CD4-positive, alpha-beta T cell treated with Interferon gamma for 1 hour (primary cell): ENCODE measurements at regions not wholly inside any gene's neighbourhood (a gene's known extent, or its start where the extent isn't known, plus 50 kb on each side); places are given as distances from the start of the nearest gene placed in this dataset.
A peak's percentile ranks its signal among the peaks of the same experiment; 100 is the strongest.
"Not testable (repeated sequence)": the region's sequence is repeated elsewhere in the genome, so short reads cannot be mapped to it uniquely, and the experiment has no call there.

Source experiments
- DNase-seq: peaks from one replicate; pipeline ENCODE4 v3.0.0-alpha.2; 2020

GRCh38 chr3:18725668-18726407, 300.7 kb upstream of the SATB1 start:
- peak; percentile 13 for DNase-seq

DNA sequence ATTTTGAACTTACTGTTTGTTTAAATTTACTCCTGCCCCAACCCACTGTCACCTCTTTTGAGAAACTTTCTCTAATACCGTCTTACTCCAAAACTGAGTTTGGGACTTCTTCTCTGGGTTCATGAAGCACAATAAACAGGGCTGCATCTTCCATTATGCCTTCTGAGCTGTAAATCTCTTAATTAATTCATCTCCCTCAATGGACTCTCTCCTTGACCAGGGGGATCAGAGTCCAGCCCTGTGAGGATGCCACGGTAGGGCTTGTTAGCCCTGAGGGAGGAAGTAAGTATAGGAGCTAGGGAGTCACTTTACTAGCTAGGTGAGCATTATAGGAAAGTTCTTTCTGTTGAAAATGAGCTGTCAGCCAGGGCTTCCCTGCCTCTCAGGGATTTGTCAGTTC, 299.3 kb upstream of the SATB1 start:
- no peak for DNase-seq

DNA sequence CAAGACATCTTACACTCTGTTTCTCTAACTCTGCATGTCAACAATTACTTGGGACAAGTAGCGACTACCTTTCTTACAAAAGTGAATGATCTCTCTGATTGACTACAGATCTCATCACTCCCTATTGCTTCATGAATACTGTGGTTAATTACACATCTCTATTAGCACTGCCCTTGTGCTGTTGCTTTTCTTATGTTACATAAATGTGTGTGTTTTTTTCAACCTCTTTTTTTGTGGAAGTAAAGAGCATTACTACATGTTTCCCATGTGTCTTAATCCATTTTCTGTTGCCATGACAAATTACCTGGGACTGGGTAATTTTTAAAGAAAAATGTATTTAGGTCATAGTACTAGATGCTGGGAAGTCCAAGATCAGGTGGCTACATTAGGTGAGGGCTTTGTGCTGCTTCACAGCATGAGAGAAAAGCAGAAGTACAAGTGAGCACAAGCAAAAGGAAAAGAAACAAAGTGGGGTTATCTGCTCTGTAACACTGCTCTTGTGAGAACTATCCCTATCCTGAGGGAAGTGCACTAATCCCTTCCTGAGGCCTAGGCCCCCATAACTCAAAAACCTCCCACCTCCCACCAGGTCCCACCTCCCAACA, 298.2 kb upstream of the SATB1 start:
- no peak for DNase-seq

DNA sequence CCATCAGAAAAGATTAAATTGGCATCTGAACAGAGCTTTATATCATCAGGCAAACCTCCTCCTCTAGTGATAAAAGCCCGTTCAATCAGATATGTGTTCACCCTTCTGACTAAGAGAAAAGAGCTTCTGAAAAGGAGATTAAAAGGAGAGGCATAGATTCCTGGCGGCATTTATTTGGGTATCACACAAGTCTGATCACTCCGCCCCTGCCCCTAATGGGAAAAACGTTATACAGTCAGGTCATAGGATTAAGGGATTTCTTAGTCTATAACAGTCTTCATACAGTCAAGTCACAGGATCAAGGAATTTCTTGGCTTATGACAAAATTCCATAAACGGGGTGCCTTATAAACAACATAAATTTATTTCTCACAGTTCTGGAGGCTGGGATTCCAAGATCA, 295.4 kb upstream of the SATB1 start:
- no peak for DNase-seq

GRCh38 chr3:18717598-18717997, 292.5 kb upstream of the SATB1 start:
- DNase-seq: no peak

- no peak for DNase-seq
These were observed 291.7 kb upstream of the SATB1 start for GRCh38 chr3:18716821-18717220.

DNA sequence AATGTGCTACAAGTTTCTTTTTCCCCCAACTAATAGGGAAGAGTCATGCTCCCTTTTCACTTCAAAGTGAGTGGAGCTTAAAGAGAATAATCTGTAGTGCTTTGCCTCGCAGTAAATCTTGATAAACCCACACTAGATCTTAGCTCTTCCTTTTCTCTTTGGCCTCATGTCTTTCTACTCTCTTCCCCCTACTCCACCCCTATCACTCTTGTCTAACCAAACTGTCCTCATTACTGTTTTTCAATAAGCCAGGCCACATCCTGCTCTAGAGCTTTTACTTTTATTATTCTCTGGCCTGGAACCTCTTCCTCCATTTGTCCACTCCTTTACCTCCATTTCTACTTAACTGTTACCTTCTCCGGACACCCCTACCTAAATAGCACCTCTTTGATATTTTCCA, 291.0 kb upstream of the SATB1 start:
- DNase-seq: no peak

GRCh38 chr3:18715208-18715607, 290.1 kb upstream of the SATB1 start:
- DNase-seq: no peak

- no peak for DNase-seq
These were observed 288.4 kb upstream of the SATB1 start for GRCh38 chr3:18713577-18713951.

DNA sequence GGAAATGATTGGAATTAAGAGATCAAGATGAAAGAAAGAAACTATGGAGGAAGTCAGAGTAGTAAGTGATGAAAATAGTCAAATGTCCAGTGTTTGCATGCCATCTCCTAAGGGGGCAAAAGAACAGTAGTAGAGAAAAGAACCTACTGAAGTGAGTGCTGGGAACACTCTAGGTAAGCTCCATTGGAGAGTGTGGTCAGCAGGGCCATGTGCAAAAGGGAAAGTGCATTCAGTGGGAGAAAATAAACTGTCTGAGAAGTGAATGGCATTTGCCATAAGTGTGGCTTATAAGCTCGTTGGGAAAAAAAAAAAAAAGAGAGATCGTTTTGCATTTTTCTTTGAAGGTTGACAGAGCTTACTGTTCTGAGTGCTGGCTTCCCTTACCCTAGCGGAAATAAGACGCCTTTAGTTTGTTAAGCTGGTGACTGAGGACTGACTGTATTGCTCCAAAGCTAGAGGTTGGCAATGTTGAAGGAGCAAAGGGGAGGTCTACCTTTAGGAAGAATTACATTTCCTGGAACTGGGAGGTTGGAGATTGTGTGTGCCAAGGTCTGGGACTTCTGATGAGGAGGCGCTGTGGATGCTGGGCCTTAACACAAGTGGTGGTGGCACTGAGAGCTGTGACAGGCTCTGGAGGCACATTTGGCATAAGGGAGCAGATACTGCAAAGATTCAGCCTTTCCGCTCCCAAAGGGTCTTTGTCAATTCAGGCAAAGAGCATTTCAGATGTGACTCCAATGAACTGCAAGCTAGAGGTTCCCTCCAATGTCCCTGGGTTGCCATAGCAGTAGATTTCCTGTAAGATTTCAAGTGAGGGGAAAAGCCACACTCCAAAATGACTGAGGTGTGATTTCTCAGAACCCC, 287.8 kb upstream of the SATB1 start:
- no peak for DNase-seq

DNA sequence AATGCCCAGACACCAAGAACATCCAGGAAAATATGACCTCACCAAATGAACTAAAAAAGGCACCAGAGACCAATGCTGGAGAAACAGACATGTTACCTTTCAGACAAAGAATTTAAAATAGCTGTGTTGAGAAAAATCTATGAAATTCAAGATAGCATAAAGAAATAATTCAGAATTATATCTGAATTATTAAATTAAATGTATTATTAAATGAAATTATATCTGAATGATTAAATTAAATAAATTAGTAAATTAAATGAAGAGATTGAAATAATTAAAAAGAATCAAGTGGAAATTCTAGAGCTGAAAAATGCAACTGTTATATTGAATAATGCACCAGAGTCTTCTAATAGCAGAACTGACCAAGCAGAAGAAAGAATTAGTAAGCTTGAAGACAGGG, 279.2 kb upstream of the SATB1 start:
- DNase-seq: no peak

GRCh38 chr3:18703798-18704197, 278.7 kb upstream of the SATB1 start:
- DNase-seq: no peak

DNA sequence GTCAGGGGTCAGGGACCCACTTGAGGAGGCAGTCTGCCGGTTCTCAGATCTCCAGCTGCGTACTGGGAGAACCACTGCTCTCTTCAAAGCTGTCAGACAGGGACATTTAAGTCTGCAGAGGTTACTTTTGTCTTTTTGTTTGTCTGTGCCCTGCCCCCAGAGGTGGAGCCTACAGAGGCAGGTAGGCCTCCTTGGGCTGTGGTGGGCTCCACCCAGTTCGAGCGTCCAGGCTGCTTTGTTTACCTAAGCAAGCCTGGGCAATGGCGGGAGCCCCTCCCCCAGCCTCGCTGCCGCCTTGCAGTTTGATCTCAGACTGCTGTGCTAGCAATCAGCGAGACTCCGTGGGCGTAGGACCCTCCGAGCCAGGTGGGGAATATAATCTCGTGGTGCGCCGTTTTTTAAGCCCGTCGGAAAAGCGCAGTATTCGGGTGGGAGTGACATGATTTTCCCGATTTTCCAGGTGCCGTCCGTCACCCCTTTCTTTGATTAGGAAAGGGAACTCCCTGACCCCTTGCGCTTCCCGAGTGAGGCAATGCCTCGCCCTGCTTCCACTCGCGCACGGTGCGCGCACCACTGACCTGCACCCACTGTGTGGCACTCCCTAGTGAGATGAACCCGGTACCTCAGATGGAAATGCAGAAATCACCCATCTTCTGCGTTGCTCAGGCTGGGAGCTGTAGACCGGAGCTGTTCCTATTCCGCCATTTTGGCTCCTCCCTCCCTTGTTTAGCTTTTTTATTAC, 268.6 kb upstream of the SATB1 start:
- DNase-seq: not testable (repeated sequence)

DNA sequence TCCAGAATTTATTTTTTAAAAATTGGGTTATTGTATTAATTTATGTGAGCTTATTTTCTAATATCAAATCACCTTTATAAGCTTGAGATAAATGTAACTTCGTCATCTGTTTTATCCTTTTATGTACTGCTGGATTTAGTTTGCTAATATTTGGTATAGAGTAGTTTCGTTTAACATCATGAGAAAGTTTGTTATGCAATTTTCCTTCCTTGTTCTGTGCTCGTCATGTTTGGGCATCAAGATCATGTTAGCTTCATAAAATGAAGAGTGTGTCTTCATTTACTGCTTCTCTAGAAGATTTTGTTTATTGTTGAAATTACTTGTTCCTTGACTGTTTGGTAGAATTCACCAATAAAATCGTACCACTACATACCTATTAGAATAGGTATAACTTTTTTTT, 262.1 kb upstream of the SATB1 start:
- no peak for DNase-seq

DNA sequence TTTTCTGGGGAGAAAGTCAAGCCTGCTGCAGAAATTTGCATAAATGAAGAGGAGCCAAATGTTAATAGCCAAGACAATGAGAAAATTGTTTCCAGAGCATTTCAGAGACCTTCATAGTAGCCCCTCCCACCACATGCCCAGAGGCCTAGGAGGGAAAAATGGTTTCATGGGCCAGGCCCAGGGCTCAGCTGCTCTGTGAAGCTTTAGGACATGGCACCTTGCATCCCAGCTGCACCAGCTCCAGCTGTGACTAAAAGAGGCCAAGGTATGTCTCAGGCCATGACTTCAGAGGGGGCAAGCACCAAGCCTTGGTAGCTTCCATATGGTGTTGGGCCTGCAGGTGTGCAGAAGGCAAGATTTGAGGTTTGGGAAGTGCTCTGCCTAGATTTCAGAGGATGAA, 258.8 kb upstream of the SATB1 start:
- DNase-seq: no peak

GRCh38 chr3:18681818-18682345, 256.7 kb upstream of the SATB1 start:
- DNase-seq: no peak

DNA sequence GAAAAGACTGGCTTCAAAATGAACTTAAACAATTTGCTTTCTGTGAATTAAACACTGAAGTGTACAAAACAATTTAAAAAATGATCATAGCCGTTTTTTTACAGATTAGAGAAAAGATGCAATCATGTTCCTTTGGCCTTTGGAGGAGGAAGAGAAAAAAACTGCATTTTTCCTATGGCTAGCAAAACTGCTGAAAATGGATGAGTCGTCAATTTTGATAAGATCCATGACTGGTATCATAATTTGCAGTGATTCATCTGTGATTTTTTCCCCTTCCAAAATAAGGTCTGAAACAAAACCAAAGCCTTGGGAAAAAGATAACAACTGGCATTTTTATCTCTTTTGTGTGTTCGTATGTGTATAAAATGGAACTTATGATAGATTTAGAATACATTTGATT, 255.6 kb upstream of the SATB1 start:
- DNase-seq: no peak

GRCh38 chr3:18679238-18679637, 254.1 kb upstream of the SATB1 start:
- DNase-seq: peak; percentile 6

- no peak for DNase-seq
These were observed 250.1 kb upstream of the SATB1 start for GRCh38 chr3:18675197-18675596.

- DNase-seq: no peak
These were observed 247.4 kb upstream of the SATB1 start for GRCh38 chr3:18672561-18672960.

GRCh38 chr3:18670759-18671158, 245.6 kb upstream of the SATB1 start:
- DNase-seq: no peak

- no peak for DNase-seq
These were observed 244.2 kb upstream of the SATB1 start for GRCh38 chr3:18669374-18669773.

GRCh38 chr3:18667552-18667951, 242.4 kb upstream of the SATB1 start:
- no peak for DNase-seq
